ENCODE measurements at regions not wholly inside any gene's neighbourhood (a gene's known extent, or its start where the extent isn't known, plus 50 kb on each side); places are given as distances from the start of the nearest gene placed in this dataset.

DNA sequence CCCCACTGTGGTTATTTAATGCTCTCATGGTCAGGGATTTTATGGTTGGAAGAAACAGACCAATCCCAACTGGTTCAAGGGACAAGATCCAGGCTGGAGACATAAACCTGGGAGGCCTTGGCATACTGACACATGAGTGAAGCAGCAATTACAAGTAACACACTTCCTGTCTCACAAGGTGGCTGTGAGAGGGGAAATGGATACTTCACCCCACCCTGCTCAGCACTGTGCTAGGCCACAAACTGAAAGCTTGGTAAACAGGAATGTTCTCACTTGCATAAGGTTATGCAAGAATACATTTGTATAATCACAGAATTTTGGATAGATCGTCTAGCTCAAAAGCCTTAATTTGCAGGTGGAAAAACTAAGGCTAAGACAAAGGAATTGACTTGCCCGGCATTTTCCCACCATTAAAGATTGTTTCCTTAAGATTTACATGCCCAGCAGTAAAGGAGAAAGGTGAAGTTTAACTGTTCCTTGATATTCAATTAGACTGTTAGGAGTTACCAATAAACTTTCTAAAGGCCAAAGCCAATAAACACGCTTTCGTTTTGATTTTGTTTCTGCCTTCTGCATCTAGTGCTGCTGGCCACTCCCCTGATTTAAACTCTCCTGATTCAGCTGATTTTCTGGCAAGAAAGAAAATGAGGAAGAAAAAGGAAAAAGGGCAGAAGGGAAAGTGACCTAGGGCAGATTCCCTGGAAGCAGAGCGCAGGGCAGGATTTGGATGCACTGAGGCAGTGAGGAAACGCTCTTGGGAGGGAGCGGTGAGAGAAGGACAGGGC, 215.6 kb upstream of the CDH5 start:
- intact Hi-C loops (cut with micrococcal nuclease): no loop called here

DNA sequence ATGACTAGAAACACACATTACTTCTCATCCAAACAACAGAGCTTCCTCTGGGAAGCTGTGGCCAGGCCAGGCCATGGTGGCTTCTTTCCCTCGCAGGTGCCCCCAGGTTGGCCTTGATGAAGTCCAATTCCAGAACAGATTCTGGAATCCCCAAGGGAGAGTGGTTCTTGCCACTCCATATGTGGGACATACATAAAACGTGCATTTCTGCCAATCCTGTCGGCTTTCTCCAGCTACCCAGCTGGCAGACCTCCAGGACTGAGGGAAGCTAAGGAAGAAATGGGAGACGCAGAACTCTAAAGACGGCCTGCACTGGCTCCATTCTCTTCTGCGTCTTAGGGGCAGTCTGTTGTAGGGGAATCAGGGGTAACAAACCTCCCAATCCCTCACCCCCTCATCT, 219.2 kb upstream of the CDH5 start:
- intact Hi-C loops (cut with micrococcal nuclease): no loop called here

DNA sequence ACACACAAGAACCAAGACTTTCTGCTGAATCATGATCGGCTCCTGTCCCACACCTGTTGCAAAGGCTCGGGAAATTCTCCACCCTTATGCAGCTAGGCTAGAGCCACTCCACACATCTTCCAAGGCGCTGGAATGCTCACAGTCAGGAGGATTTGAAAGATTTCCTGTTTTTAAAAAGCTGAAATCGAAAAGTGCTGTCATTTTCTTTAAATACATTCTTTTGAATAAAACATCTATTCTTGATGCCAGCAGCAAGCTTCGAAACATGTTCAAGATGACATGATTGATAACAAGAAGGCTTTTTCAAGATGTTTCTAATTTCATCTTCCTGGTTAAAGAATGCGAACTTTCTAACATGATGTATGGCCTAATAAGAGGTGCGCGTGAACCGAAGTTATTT, 219.7 kb upstream of the CDH5 start:
- intact Hi-C loops (cut with micrococcal nuclease): no loop called here

DNA sequence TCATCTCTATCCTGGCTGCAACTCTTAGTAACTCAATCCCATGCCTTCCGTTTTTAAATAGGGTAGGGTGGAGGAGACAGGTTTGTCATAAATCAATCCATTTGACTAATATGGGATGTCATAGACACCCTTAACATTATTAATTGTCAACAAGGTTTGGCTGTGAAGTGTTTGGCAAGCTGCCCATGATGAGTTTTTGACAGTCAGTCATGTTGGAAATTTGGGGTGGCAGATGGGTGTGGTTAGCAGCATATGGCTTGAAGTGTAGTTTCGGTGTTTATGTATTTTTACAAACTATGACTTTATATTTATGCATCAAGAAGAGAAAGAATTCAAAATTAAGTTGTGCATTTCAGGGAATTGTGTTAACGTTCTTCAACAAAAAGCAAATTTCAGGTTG, 221.8 kb upstream of the CDH5 start:
- intact Hi-C loops (cut with micrococcal nuclease): no loop called here

DNA sequence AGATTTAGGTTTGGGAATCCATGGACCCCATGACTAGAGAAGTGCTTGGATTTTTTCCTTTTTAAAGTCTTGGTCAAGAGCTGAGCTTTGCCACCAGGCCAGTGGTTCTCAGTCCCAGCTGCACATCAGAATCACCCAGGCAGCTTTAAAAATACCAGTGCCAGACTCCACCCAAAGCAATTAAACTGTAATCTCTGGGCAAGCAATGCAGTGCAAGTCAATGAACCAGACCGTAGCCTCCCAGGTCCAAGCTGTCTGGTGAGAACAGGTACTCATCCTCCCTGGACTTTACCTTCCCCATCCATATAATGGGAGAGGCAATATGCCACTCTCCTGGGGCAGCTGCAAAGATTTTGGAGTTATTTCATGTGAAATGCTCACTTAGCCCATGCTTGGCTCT, 223.1 kb upstream of the CDH5 start:
- intact Hi-C loops (cut with micrococcal nuclease): no loop called here

DNA sequence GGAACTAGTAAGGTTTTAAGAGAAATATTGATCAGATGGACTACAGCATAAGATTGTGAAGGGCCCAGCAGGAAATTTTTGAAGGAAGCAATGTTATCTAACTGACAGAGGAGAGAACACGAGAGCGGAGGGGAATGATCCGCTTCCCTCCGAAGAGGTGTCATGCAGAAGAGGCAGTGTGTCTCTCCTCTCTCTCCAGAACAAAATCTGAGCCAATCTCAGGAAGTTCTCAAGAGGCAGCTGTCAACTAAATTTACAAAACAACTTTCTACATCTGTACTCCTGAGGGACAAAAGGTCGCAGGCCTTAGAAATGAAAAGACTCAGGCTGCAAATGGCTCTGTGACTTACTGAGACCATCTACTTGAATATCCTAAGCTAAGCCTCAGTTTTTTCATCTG, 224.6 kb upstream of the CDH5 start:
- intact Hi-C loops (cut with micrococcal nuclease): no loop called here

DNA sequence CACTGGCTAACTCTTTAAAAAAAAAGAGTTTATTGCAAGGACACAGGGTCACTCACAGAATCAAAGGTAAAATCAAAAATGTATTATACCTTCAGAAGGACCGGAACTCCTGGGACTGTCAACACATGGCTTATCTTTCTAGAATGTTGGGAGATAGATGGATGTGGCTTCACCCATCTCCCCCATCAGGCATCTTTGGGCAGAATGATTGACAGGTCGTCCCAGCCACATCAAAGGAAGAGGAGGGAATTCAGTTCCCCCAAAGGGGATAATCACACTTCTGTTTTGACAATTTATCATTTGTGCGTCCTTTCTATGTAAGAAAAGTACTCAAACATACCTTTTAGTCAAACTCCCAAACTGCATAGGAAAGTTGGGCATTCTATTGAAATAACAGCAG, 228.6 kb upstream of the CDH5 start:
- intact Hi-C loops (cut with micrococcal nuclease): no loop called here

DNA sequence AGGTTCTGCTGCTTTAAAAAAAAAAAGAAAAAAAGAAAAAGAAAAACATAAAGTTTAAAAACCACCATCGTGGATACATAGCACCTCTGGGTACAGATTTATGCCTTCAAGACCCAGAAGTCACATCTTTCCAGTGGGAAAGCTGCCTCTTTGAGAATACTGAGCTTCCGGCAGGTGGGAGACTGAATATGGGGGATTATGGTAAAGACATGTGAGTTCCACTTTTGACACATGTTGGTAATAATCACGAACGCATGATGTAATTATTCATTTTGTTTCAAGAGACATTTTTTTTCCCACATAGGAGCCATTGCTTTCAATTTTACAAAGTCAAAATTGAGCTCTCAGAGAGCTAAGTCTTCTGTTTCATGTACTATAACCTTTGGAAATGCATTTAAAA, 229.7 kb upstream of the CDH5 start:
- intact Hi-C loops (cut with micrococcal nuclease): no loop called here

DNA sequence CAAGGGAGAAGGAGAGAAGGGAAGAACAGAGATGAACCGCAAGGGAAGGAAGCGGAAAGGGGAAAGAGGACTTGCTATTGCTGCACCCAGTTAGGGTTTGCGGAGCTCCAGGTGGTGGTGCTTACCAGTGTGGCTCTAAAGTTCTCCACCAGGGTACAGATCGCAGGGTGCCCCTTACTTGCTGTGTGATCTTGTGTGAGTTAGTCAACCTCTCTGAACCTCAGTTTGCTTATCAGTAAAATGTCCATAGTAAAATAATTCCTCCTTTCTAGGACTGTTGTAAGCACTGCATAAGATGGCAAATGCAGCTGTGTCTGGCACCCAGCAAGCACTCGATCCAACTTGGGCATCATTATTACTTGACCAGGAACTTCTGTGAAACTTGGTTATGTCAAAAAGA, 230.7 kb upstream of the CDH5 start:
- intact Hi-C loops (cut with micrococcal nuclease): no loop called here

DNA sequence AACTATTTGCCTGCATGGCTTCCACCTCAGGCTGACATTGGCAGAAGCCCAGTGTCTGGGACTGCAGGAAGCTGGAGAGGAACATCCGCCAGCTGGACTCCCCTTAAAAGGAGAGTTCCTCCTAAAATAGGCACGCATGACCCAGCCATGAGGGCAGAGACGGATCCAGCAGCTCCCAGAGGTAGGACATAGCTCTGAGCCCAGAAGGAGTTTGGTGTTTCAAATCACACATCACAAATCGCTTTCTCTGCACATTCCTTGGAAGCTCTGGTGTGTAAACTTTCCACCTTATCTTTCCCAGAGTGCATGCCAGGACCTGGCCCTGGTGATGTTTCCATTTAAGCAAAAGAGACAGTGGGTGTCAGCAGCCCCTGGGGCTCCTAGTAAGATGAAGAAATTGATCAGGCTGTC, 231.1 kb upstream of the CDH5 start:
- intact Hi-C loops (cut with micrococcal nuclease): no loop called here

DNA sequence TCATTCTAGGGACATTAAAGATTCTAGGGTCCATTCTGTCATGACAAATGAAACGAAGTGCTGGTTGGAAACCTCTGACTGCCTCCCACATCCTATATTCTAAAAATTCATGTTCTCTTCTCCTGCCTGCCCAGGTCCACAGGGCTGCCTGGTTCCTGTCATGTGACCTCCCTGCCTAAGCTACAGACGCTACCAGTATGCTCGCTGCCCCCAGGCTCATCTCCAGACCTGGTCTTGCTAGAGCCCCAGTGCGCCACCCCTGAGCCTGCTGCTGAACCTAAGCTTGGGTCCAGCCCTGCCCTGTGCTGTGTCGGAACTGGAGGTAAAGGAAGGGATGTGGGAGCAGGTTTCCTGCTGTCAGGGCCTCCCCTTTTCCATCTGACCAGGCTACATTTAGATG, 231.6 kb upstream of the CDH5 start:
- intact Hi-C loops (cut with micrococcal nuclease): no loop called here

DNA sequence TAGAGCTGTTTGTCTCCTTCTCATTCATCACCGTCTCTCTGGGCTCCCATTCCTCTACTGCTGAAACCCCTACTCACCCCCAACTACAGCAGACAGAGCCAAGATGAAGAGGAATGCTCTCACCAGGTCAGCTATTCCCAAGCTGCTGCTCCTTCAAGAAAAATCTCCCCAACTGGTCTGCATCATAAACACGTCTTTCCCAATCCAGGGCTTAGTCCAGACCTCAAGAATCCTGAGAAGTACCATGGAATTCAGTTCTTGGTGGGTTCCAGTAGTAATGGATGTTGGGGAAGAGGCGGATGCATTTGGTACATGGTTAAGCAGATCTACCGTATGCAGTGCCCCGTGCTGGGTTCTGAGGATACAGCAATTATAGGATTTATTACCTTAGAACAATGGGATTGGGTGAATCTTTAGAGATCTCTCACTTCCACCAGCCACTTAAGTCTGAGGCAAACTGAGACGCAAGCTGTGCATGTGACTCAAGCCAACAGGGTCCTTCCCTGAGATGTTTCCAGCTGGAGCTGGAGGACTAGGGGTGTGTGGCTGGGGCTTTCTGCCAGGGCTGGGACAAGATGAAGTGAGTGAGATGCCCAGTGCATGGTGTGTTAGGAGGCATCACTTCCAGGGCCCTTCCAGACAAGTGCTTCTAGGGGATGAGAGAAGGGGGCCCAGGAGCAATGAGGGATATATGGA, 232.7 kb upstream of the CDH5 start:
- intact Hi-C loops (cut with micrococcal nuclease): no loop called here

DNA sequence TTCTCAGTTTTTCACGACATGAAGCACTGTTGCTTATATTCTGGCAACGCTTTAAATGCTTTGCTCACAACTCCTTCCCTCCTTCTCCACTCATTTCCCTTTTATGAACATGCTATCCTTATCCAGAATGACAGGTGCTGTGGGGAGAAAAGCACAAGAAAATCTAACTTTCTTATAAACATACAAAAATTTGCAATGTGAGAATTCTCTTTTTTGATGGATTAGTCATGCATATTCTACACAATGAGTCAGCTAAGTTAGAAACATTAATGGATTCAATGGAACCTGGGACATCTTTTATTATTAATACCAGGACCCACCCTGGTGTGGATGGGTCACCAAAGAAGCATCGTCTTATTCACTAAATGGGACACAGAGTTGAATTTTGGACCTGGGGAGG, 234.6 kb upstream of the CDH5 start:
- intact Hi-C loops (cut with micrococcal nuclease): no loop called here

DNA sequence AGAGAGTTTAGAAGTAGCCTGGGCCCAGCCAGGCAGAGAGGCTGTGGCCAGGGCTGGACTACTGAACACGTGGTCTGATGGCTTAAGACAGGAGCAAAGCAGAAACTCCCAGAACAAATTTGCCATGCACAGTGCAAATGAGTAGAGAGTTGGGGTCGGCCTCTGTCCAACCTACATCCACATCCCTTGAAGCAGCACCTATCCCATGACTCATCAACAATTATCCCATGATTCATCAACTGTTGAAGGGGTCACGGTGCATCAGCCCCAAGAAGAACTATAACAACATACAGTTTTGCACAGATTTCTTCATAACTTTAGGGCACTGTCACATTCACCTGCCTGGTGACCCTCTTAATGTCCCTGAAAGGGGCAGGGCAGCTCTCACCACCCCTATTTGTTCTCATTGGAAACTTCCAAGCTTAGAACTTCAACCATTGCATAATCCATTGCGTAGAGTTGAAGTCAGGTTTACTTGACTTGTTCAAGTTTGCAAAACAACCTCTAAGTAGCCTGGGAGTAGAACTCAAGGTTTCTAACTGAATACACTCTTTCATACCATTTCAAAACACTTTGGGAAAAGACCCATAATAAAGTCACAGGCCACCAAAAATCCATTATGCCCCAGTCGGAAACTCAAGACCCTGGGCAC, 235.2 kb upstream of the CDH5 start:
- intact Hi-C loops (cut with micrococcal nuclease): no loop called here

DNA sequence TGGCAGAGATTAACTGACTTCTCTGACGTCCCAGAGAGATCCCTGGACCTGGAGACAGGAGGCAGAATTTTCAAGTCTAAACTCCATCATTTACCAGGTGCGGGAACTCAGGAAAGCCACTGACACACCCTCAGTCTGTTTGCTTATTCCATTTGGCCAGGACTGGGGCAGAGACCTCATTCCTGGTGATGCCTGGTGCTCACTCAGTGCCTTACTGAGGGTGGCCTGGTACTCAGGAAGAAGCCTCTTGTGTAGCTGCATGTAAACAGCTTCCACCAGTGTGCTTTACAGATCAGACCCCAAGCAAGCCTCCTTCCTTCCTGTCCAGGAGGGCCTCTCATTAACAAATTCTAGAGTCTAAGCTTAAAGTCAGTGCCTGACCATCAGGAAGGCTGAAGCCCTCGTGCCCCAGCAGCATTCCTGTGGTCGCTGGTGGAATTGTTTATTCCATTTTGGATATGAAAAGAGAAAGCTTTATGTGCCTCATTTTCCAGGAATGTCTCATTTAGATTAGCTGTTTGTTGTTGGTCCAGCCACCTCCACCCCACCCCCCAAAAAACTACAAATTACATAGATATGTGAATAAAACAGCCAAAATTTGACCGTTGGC, 236.1 kb upstream of the CDH5 start:
- intact Hi-C loops (cut with micrococcal nuclease): no loop called here

DNA sequence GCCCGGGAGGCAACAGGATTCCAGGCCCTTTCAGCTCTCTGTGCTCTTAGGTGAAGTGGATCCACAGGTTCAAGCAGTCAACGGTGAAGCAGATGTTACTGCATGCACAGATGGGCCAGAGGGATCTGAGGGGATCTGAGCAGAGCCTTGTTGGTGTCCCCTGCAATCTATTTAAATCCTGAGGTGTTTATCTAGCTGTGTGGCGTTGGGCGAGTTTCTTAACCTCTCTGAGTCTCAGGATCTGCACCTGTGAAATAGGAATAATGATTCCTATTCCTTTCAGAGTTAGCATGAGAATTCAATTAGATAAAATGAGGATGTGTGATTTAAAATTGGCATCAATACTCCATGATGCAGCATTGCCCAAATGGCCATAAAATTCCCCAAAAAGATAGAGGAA, 237.3 kb upstream of the CDH5 start:
- intact Hi-C loops (cut with micrococcal nuclease): no loop called here

DNA sequence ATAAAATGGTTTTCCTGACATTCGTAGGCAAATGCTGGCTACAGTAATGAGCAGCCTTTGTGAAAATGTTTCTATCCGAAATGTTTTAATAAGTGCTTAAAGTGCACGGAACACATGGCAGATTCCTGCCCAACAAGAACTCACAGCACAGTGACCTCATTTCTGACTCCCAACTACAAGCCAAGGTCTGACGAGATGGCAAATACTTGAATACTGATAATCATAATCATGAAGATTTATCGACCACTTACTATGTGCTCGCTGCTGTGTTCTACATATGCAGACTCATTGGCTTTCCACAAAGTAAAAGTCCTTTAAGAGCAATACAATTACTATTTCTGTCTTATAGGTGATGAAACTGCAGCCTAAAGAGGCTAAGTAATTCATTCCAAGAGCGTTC, 238.1 kb upstream of the CDH5 start:
- intact Hi-C loops (cut with micrococcal nuclease): no loop called here

DNA sequence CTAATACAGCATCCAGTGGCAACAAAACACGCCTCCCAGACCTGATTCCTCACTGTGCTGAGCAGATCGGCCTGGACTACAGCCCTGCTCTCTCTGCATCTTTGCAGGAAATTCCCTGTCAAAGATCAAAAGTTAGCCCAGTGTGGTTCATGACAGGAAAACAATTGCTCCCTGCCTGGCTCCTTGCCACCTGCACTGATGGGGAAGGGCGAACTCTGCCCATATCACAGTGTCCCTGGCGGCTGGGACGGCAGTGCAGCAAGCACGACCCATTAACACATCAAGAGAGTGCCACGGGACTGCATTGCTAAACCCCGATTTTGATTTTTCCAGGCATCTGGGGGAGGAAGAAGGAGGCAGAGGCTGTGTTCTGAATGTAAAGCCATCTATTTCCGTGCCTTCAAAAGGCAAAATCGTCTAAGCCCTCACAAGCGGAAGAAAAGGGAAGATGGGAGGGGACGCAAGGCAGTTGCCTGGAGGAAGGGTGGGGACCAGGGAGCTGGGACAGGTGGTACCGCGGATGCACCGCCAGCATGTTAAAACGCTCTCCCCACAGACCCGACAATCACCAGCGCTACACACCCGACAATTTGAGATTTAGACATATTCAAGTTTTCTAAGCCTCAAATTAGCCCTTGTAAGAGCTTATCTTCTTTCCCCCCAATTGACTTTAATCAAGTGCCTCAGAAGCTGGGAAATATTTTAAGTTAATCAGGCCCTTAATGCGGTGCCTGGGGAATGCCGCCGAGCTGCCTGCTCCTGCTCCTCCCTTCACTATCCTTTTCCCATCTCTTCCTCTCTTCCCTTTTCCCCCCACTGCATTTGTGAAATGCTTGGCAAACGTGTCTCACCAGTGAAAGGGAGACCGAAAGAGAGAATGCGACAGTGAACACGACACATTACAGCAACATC, 238.8 kb upstream of the CDH5 start:
- intact Hi-C loops (cut with micrococcal nuclease): no loop called here

DNA sequence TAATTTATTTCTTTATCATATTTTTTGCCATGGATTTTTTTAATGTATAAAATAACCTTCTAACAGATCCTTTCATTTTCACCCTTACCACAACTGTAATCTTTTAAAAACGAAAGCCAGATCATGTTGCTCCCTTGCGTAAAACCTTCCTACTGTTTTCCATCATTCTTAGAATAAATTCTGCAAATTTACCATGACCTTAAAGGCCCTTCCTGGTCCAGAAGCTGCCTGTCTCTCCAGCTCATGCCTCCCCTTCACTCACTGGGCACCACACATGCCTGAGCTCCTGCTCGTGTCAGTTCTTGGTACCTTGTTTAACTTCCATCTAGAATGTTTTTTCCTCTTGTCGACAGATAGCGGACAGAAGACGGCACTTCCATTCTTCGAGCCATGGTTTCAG, 245.0 kb upstream of the CDH5 start:
- intact Hi-C loops (cut with micrococcal nuclease): no loop called here

DNA sequence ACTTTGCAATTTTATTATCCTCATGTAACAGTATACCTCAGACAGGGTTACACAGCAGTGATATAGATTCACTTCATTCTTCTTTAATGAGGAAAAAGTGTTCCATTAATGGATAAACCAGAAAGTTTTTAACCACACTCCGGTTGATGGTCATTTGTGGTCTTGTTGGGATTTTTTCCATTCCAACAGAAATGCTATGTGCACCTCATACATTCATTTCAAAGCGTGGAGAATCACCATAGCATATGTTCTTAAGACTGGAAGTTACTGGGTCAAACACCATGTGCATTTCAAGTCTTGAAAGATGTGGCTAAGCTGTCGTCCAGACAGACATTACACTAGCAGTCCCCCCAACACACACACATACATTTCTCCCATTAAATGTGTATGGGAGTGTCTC, 245.8 kb upstream of the CDH5 start:
- intact Hi-C loops (cut with micrococcal nuclease): no loop called here
